ENCODE measurements at regions not wholly inside any gene's neighbourhood (a gene's known extent, or its start where the extent isn't known, plus 50 kb on each side); places are given as distances from the start of the nearest gene placed in this dataset.
"Not testable (repeated sequence)": the region's sequence is repeated elsewhere in the genome, so short reads cannot be mapped to it uniquely, and the experiment has no call there.

DNA sequence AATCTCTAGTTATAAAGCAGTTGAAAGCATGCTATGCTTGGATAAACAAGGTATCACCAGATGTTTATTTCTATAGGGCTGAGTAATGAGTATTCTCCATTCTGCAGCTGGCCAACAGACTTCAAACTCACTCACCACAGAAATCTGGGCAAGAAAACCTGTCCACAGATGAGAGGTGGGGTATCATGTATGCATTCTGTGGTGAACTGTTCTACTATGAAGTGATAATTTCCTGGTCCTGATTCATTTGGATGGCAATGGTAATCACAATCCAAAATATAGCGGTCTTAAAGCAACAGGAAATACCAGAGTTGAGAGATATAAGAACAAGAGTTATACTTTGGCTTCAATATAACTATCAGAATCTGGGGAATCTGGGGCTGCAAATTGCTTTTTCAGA lies 65.9 kb upstream of the EFNA5 start:
- H3K4me3 ChIP-seq, result no peak overlapping the region
- intact Hi-C loops (cut with DNase I; ENCODE audit: low total_unique reads) (no loop called here), in situ Hi-C loops (cut with MboI; ENCODE audit: low sequenced_read_pairs in 4 of 4) (no loop called here)
- no peaks in the 10 kb centered on the region for H3K4me1 ChIP-seq
- H3K27ac ChIP-seq, result no peak overlapping the region
- TF ChIP-seq, protein P1, sequence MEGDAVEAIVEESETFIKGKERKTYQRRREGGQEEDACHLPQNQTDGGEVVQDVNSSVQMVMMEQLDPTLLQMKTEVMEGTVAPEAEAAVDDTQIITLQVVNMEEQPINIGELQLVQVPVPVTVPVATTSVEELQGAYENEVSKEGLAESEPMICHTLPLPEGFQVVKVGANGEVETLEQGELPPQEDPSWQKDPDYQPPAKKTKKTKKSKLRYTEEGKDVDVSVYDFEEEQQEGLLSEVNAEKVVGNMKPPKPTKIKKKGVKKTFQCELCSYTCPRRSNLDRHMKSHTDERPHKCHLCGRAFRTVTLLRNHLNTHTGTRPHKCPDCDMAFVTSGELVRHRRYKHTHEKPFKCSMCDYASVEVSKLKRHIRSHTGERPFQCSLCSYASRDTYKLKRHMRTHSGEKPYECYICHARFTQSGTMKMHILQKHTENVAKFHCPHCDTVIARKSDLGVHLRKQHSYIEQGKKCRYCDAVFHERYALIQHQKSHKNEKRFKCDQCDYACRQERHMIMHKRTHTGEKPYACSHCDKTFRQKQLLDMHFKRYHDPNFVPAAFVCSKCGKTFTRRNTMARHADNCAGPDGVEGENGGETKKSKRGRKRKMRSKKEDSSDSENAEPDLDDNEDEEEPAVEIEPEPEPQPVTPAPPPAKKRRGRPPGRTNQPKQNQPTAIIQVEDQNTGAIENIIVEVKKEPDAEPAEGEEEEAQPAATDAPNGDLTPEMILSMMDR (IDR thresholded peaks at IDR 0.05 in 4 of 5, conservative IDR thresholded peaks at IDR 0.05 in 1 of 5), result no peak
- no peak for TF ChIP-seq POLR2A (IDR thresholded peaks at IDR 0.05)
- no peaks in the 10 kb centered on the region for H3K27me3 ChIP-seq
- no peak for ATAC-seq
- no peaks in the 10 kb centered on the region for H3K9me3 ChIP-seq
- no peaks in the 10 kb centered on the region for H3K36me3 ChIP-seq
- no peak for DNase-seq

- in situ Hi-C loops (cut with MboI; ENCODE audit: low sequenced_read_pairs in 4 of 4); H3K27ac ChIP-seq; H3K4me1 ChIP-seq; DNase-seq; H3K9me3 ChIP-seq; intact Hi-C loops (cut with DNase I; ENCODE audit: low total_unique reads); H3K27me3 ChIP-seq; H3K36me3 ChIP-seq; H3K4me3 ChIP-seq; ATAC-seq: not testable (repeated sequence)
Measured at GRCh38 chr5:107736089-107736488, 65.4 kb upstream of the EFNA5 start.

GRCh38 chr5:107735558-107735957 lies 64.8 kb upstream of the EFNA5 start:
- Histone ChIP-seq H3K4me3 (no peak overlapping the region), H3K27ac (no peak overlapping the region), H3K9me3 (no peaks in the 10 kb centered on the region), H3K27me3 (no peaks in the 10 kb centered on the region), H3K36me3 (no peaks in the 10 kb centered on the region), H3K4me1 (no peaks in the 10 kb centered on the region)
- no peak for DNase-seq
- ATAC-seq, result no peak
- in situ Hi-C loops (cut with MboI; ENCODE audit: low sequenced_read_pairs in 4 of 4) (no loop called here), intact Hi-C loops (cut with DNase I; ENCODE audit: low total_unique reads) (no loop called here)
- TF ChIP-seq, protein P1 (IDR thresholded peaks at IDR 0.05 in 4 of 5, conservative IDR thresholded peaks at IDR 0.05 in 1 of 5), result no peak
- TF ChIP-seq POLR2A (IDR thresholded peaks at IDR 0.05), result no peak

DNA sequence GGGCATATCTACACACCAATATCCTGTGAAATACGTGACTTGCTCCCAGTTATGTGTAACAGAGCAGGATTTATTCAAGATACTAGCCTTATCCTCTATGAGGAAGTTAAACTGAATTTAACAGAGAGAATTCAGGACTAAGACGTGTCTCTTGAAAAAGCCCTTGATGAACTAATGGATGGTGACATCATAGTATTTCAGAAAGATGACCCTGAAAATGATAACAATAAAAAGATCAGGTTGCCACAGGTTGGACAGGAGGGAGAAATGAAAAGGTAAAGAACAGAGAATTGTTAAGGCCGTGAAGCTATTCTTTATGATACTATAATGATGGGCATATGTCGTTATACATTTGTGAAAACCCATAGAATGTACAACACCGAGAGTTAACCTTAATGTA lies 56.2 kb upstream of the EFNA5 start:
- no peaks in the 10 kb centered on the region for H3K4me1 ChIP-seq
- no peak for ATAC-seq

DNA sequence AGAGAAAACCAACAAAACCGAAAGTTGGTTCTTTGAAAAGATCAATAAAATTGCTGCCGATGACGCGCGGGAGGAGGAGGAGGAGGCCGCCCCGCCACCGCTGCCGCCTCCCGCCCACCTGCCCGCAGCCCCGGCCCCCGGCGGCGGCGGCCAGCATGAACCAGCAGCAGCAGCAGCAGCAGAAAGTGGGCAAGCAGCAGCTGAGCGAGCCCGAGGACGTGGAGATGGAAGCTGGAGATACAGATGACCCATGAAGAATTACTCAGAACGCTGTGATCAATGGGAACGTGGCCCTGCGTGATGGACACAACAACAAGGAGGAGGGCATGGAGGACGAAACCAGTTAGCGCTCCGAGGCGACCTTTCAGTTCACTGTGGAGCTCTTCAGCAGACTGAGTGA lies 53.9 kb upstream of the EFNA5 start:
- in situ Hi-C loops (cut with MboI; ENCODE audit: low sequenced_read_pairs in 4 of 4), result no loop called here

More for the DNA sequence above, 56.2 kb upstream of the EFNA5 start:
- TF ChIP-seq POLR2A (IDR thresholded peaks at IDR 0.05), result no peak
- TF ChIP-seq, protein P1 (IDR thresholded peaks at IDR 0.05 in 4 of 5, conservative IDR thresholded peaks at IDR 0.05 in 1 of 5), result no peak
- in situ Hi-C loops (cut with MboI; ENCODE audit: low sequenced_read_pairs in 4 of 4), result no loop called here
- Histone ChIP-seq H3K27me3 (no peaks in the 10 kb centered on the region), H3K27ac (no peak overlapping the region), H3K36me3 (no peaks in the 10 kb centered on the region), H3K9me3 (no peaks in the 10 kb centered on the region), H3K4me3 (no peak overlapping the region)
- no peak for DNase-seq
- intact Hi-C loops (cut with DNase I; ENCODE audit: low total_unique reads), result no loop called here

GRCh38 chr5:107721241-107721640 lies 50.5 kb upstream of the EFNA5 start:
- H3K36me3 ChIP-seq; H3K4me3 ChIP-seq; H3K27ac ChIP-seq; H3K27me3 ChIP-seq; H3K4me1 ChIP-seq; ATAC-seq; H3K9me3 ChIP-seq; DNase-seq; in situ Hi-C loops (cut with MboI; ENCODE audit: low sequenced_read_pairs in 4 of 4); intact Hi-C loops (cut with DNase I; ENCODE audit: low total_unique reads): not testable (repeated sequence)

More for the DNA sequence above, 53.9 kb upstream of the EFNA5 start:
- no peak overlapping the region for H3K4me3 ChIP-seq
- no peaks in the 10 kb centered on the region for H3K4me1 ChIP-seq
- intact Hi-C loops (cut with DNase I; ENCODE audit: low total_unique reads), result no loop called here
- DNase-seq, result no peak
- H3K27ac ChIP-seq, result no peak overlapping the region
- no peak for TF ChIP-seq POLR2A (IDR thresholded peaks at IDR 0.05)
- no peaks in the 10 kb centered on the region for H3K36me3 ChIP-seq
- H3K9me3 ChIP-seq, result no peaks in the 10 kb centered on the region
- H3K27me3 ChIP-seq, result no peaks in the 10 kb centered on the region
- no peak for ATAC-seq
